ENCODE measurements at regions not wholly inside any gene's neighbourhood (a gene's known extent, or its start where the extent isn't known, plus 50 kb on each side); places are given as distances from the start of the nearest gene placed in this dataset.
A peak's percentile ranks its signal among the peaks of the same experiment; 100 is the strongest.

- DNase-seq (ENCODE audit: low read depth in 4 of 4, low spot score in 3 of 4), result no peak
Measured at GRCh38 chr6:91694016-91694654, 1107.3 kb upstream of the MAP3K7 start.

- DNase-seq (ENCODE audit: low read depth in 4 of 4, low spot score in 3 of 4), result no peak
Measured at GRCh38 chr6:91691449-91691848, 1104.6 kb upstream of the MAP3K7 start.

GRCh38 chr6:91683240-91683639, 1096.4 kb upstream of the MAP3K7 start:
- no peak for DNase-seq (ENCODE audit: low read depth in 4 of 4, low spot score in 3 of 4)

GRCh38 chr6:91681296-91681695, 1094.4 kb upstream of the MAP3K7 start:
- no peak for DNase-seq (ENCODE audit: low read depth in 4 of 4, low spot score in 3 of 4)

GRCh38 chr6:91678679-91679446, 1092.0 kb upstream of the MAP3K7 start:
- DNase-seq (ENCODE audit: low read depth in 4 of 4, low spot score in 3 of 4), result peak in 1 of 4 donors; percentile 24

- DNase-seq (ENCODE audit: low read depth in 4 of 4, low spot score in 3 of 4), result no peak
Measured at GRCh38 chr6:91672201-91672600, 1085.3 kb upstream of the MAP3K7 start.

- DNase-seq (ENCODE audit: low read depth in 4 of 4, low spot score in 3 of 4), result no peak
Measured at GRCh38 chr6:91669871-91670268, 1083.0 kb upstream of the MAP3K7 start.

GRCh38 chr6:91669154-91669870, 1082.4 kb upstream of the MAP3K7 start:
- no peak for DNase-seq (ENCODE audit: low read depth in 4 of 4, low spot score in 3 of 4)

- DNase-seq (ENCODE audit: low read depth in 4 of 4, low spot score in 3 of 4), result no peak
Measured at GRCh38 chr6:91667596-91667995, 1080.7 kb upstream of the MAP3K7 start.

GRCh38 chr6:91664327-91664959, 1077.6 kb upstream of the MAP3K7 start:
- DNase-seq (ENCODE audit: low read depth in 4 of 4, low spot score in 3 of 4), result no peak

- no peak for DNase-seq (ENCODE audit: low read depth in 4 of 4, low spot score in 3 of 4)
Measured at GRCh38 chr6:91660893-91661292, 1074.0 kb upstream of the MAP3K7 start.

- DNase-seq (ENCODE audit: low read depth in 4 of 4, low spot score in 3 of 4), result peak in 1 of 4 donors; percentile 19
Measured at GRCh38 chr6:91659891-91660290, 1073.0 kb upstream of the MAP3K7 start.

GRCh38 chr6:91654793-91655192, 1067.9 kb upstream of the MAP3K7 start:
- no peak for DNase-seq (ENCODE audit: low read depth in 4 of 4, low spot score in 3 of 4)

GRCh38 chr6:91654357-91654756, 1067.5 kb upstream of the MAP3K7 start:
- DNase-seq (ENCODE audit: low read depth in 4 of 4, low spot score in 3 of 4), result no peak

- no peak for DNase-seq (ENCODE audit: low read depth in 4 of 4, low spot score in 3 of 4)
Measured at GRCh38 chr6:91653895-91654294, 1067.0 kb upstream of the MAP3K7 start.

GRCh38 chr6:91653076-91653723, 1066.3 kb upstream of the MAP3K7 start:
- DNase-seq (ENCODE audit: low read depth in 4 of 4, low spot score in 3 of 4), result no peak

GRCh38 chr6:91646649-91647048, 1059.8 kb upstream of the MAP3K7 start:
- no peak for DNase-seq (ENCODE audit: low read depth in 4 of 4, low spot score in 3 of 4)

GRCh38 chr6:91645811-91646210, 1058.9 kb upstream of the MAP3K7 start:
- DNase-seq (ENCODE audit: low read depth in 4 of 4, low spot score in 3 of 4), result no peak

GRCh38 chr6:91637217-91637616, 1050.3 kb upstream of the MAP3K7 start:
- no peak for DNase-seq (ENCODE audit: low read depth in 4 of 4, low spot score in 3 of 4)

GRCh38 chr6:91634791-91635190, 1047.9 kb upstream of the MAP3K7 start:
- DNase-seq (ENCODE audit: low read depth in 4 of 4, low spot score in 3 of 4), result no peak
